HG02840 (cell line): ENCODE measurements at regions not wholly inside any gene's neighbourhood (a gene's known extent, or its start where the extent isn't known, plus 50 kb on each side); places are given as distances from the start of the nearest gene placed in this dataset.

Experiments used
- ATAC-seq: cut with Tn5 transposase; IDR thresholded peaks from one replicate; pipeline ENCODE4 v1.9.1; 2021; ENCODE audit warnings: mild to moderate bottlenecking, moderate library complexity, moderate number of reproducible peaks; ENCODE audit not compliant: unreplicated experiment, low FRiP score

DNA sequence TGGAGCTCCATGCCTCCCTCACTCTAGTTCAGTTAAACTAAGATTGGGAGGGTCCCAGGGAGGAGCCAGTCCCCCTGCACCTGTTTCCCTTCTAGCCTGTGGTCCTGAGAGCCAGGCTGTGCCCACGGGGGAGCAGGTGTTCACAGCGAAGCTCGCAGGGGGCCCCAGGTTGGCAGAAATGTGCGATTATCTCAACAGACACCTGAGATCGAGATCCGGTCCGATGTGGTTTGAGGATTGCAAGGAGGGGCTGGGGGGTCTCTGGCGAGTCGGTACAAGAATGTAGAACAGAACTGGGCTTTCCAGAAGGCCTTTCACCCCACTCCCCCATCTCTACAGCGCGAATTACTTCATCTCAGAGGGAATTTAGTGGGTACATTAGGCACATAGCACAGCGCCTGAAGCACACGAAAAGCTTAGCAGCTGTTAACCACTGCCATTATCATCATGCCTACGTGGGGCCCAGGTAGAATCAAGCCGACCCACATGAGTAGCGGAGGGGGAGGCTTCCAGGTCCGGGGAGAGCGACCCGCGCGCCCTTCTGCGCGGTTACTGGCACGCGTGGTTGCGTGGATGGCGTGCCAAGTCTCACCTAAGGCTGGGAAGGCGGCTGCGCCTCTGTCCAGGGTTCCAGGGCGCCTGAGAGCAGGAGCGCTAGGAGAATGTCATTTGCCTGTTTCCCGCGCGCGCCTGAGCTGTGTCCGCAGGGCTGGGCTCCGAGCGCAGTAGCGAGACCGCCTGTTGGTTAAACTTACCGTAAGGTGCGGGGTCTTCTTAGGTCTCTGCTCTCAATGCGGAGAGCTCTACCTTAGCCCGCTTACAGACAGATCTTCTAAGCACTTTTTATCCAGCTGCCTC lies 1539.5 kb upstream of the TMEM132C start:
- ATAC-seq: no peak

DNA sequence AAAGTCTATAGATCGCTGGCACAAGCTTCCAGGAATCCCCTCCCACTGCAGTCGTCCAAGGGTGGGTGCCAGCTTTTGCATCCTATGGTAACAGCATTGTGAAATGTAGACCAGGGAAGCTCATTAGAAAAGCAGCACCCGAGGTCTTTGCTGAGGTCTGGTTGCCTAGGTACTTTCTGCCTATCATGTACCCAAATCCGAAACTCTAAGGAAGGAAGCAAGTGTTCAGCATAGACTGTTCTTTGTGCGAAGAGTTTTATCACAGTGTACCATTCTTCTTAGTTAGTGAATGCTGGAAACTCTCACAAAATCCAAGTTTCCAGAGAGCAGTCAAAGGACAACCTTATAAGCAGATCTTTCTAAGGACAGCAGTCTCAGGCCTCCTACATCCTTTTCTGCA lies 1532.7 kb upstream of the TMEM132C start:
- no peak for ATAC-seq

DNA sequence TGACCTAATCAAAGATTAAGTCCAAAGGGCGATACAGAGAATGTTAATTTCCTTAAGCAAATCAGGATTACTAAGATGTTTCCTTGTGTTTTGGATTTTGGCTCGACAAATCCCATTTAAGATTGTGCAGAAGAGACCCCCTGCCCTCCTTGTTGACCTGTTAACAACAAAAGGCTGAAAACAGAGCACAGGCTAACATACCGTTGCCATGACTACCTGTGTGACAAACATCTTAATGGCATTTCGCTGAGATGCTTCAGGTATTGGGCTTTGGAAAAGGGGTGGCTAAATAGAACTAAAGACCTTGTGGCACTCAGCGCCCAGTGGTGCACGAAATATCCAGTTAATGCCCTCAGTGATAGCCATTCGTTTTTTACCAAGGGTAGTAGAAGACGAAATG lies 1532.3 kb upstream of the TMEM132C start:
- no peak for ATAC-seq

DNA sequence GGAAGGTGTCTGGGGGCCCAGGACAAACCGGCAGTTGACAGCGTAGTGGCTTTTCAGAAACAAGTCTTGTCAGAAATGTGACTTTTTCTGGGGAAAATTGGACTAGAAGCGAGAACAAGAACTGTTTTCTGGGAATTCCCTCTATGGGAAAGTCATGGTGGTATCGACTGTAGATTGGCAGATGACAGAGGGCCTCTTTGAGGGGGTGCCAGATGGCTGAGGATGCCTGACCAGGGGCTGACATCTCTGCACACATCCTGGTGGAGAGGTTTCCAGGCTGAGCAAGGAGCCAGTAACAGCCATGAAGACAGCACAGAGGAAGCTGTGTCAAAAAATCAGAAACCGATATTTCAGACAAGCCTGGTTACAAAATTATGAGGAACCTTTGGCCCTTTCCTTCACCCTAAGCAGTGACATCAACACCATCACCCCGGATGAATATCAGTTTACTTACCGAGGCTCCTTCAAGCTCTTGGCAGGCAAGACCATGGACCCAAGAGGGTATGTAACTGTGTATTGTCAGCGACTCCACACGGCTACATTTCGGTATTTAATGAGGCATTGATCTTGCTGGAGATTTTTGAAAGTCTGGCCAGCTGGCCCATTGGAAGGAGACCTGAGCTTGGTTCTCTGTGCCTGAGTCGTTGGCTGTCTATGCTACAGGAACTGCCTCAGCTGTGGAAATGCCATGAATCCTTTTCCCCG lies 1525.3 kb upstream of the TMEM132C start:
- no peak for ATAC-seq

DNA sequence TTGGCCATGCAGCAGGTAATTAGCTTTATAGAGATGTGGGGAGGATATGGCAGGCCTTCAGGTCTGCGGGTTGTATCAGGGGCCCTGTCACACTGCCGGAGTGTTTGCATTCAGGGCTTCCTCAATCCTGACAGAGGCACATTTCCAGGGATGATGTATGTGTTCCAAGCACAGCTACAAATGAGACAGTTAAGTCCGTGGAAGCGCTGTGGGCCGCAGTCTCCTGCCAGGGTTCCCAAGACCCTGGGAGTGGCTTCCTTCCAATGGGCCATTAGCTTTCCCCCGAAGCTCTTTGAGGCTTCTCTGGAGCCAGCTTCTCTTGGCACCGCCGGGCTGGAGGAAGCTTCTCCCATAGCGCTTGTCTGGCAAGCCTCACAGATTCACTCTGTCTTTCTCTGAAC lies 1524.7 kb upstream of the TMEM132C start:
- ATAC-seq: no peak

DNA sequence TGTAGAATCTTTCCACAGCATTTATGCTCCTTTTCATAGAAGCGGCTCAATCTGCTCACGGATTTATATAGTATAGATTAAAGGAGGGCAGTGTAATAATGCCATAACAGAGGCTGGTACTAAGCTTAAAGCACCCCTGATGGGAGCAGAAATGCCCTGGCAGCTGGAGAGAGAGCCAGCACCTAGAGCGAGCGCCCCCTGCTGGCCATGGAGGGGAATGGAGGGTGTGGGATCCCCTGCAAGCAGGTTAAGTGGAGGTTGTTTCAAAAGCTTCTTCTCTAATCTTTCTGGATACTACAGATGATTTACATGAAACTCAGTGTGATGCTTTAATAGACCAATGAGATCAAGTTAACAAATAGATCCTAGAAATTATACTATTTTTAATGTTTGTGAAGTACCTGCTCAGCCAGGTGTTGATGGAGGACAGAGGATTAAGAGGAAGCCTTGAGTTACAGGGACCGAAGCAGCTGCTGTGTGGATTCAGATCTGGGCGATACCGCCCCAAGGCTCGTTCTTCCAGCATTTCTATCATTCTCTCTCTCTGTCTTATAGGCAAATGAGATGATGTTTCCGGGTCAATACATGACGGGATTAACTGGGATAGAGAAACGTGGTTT lies 1519.3 kb upstream of the TMEM132C start:
- ATAC-seq: no peak

DNA sequence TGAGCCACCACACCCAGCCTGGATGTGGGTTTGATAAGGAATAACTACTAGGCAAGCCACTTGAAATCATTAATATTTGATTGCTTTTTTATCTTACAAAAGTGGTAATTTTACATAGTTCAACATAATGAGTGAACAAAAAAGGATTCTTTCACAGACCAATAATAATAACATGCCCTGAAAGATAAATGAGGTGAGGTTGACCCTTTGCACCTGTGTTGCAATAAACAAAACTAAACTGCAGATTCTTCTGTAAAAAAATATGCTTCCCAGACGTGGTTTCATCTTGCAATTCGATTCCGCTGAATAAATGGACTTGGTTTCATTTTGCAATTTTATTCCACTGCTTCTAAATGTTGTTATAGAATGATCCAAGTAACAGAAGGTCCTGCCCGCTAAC lies 1514.9 kb upstream of the TMEM132C start:
- no peak for ATAC-seq

DNA sequence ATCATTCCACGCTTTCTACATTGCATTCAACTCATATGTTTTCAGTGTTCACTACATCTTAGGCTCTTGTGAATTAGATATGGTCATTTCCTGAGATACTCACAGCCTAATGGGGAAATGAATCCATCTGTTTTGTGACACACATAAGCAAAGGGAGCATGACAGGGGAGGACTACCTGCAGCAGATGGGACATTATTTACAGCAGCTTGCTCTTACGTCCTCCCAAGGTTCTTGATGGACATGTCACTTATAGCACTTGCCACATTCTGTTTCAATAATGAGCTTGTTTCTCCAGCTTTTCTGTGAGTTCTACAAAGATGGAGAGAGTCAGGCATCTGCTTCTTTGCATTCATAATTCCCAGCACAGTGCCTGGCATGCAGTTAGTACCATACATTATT lies 1509.6 kb upstream of the TMEM132C start:
- no peak for ATAC-seq

DNA sequence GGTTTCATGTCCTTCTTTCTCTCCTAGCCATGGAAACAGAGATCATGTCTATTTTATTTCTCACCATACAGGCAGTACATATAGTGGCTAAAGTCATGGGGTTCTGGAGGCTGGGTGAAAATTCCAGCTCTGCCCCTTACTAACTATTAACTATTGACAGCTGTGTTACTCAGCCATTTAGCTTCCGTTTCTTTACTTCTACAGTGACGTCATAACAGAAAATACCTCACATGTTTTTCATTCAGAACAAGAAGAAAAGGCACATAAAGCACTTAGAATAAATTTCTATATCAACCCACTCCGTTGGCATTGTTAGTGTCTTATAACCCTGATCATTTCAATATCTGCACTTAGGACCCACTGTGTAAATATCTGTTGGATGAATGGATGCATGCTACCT lies 1506.9 kb upstream of the TMEM132C start:
- ATAC-seq: no peak

DNA sequence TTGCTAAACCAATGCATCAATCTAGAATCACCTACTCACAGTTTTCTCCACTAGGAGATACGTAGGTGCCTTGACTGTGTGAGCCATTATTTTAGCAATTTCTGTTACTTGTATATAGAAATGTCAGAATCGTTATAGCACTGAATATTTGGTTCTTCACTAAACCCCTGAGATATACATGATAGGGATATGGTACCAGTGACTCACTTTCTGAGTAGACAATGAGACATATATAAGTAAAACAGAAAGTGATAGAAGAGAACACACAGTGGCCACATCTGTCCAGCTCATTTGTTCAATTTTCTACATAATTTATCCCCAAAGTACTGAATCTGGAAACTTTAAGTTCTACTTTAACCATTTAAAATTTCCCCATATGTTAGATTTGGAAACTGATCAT lies 1505.5 kb upstream of the TMEM132C start:
- no peak for ATAC-seq

DNA sequence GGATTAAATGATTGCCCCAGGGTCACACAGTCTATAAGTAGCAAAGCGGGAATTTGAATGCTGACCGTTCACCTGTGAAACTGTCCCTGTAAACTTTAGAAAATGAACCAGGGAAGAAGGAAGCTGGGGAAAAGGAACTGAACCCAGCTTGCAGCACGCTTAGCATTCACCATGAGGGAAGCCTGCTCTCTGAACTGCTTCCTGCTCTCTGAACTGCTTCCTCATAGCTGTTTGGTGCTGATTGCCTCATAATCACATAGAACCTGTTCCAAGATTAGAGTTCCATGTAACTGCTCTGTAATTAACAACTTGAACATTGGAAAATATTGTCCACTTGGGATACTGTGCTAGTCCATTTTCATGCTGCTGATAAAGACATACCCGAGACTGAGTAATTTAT lies 1504.8 kb upstream of the TMEM132C start:
- no peak for ATAC-seq

DNA sequence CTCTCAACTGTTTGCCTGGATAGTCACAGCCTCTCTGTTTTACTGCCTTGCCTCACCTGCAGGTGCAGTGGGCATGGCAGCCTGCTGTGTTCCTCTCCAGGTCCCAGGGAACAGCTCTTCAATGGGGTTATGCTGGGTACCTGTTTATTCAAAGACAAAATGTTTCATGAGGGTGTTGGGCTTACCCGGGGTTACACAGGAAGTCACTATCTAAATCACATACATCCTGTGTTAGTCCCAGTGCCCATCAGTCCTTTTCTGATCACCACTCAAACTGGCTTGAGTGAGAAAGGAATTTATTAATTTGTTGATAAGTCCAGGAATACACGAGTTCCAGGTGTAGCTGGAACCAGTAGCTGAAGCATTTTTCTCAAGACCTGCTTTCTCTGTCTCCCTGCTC lies 1503.6 kb upstream of the TMEM132C start:
- ATAC-seq: no peak

DNA sequence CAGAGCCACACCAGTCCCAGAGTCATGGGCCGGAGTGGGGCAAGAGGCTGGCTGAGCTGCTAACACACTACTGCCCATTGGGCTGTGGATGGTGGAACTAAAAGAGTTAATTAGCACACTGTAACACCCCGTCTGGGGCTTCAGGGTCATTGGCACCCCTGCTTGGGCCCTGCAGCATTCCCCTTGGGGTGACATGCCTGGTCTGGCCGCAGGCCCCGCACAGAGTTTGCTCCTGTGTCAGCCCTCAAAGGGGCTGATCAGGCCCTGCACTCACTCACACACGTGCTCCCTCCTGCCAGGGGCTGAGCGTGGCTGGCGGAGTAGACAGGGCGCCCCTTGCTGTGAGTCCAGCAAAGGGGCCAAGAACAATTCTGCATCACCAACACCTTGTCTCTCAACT lies 1499.6 kb upstream of the TMEM132C start:
- ATAC-seq: no peak

DNA sequence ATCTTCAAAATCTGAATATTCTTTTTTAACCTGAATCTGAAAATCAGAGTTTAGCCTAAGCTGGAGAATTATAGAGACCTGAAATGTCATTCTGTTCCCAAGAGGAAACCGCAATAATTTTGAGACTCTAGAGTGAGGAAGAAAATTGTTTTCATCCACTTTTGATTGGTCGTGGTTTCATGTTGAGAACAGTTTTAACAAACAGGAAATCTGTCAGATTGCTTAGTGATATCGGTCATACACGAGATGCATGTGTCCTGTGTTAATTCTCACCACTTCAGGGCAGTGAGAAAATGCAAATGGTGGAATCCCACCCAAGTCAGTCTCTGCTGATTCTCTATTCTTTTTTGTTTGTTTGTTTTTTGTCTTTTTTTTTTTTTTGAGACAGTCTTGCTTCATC lies 1498.5 kb upstream of the TMEM132C start:
- ATAC-seq: no peak

DNA sequence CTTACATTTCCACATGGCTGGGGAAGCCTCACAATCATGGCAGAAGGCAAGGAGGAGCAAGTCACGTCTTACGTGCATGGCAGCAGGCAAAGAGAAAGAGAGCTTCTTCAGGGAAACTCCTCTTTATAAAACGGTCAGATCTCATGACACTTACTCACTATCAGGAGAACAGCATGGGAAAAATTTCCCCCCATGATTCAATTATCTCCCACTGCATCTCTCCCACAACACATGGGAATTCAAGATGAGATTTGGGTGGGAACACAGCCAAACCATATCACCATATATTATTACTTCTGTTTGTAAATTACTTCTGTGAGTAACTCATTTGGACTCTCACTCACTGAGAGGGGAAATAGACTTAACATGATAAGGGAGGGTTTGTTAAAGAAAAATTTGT lies 1496.8 kb upstream of the TMEM132C start:
- no peak for ATAC-seq

DNA sequence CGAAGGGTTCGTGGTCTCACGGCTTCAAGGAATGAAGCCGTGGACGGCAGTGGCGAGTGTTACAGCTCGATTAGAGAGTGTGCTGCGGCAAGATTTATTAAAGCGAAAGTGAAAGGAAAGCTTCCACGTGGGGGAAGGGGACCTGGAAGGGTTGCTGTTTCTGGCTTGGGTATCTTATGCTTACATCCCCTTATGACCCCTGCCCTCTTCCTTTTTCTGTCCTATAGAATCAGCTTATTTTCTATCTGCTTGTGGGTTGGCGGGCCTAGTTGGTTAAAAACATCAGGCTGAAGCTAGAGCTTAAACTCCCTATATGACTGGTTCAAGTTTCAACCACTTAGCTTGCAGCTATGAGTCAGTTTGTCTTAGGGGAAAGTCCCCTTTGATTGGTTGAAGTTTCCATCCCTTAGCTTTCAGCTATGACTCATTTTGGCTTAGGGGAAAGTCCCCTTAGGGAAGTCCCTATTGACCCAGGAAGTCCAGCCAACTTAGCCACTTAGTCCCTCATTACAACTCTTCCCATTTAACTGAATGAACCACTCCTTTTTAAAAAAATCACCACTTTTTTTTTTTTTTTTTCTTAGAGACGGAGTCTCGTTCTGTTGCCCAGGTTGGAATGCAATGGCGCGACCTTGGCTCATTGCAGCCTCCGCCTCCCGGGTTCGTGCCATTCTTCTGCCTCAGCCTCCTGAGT lies 1494.7 kb upstream of the TMEM132C start:
- ATAC-seq: peak; percentile 74

DNA sequence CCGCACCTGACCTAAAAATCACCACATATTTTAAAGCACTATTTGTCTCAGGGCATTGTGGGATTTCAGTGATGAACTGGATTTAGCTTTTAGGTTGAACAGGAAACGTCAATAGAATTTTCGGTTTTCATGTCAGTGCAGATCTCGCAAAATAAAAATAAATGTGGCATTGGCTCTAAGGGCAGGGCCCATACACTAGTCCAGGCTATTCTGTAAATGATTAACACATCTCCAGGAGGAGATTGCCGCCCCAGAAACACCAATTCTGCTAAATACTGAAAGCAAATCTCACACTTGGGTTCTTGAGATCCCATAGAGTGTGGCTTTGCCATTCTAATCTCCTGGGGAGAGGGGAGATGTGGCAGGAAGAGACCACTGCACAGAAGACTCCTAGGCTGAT lies 1494.0 kb upstream of the TMEM132C start:
- no peak for ATAC-seq

DNA sequence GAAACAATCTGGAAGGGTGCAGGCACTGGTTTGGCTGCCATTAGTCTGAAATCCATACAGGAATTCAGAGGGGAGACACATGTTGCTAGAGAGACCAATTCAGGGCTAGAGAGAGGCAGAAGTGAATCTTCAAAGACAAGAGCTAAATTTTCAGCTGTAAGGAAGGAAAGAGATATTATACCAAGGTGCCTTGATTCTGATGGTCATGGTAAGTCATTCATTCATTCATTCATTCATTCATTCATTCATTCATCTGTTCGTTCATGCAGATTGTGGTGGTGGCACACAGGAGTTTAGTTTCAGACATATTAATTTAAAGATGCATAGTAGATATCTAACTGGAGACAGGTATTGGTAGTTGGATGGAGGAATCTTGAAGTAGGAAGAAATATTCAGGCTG lies 1493.5 kb upstream of the TMEM132C start:
- no peak for ATAC-seq

DNA sequence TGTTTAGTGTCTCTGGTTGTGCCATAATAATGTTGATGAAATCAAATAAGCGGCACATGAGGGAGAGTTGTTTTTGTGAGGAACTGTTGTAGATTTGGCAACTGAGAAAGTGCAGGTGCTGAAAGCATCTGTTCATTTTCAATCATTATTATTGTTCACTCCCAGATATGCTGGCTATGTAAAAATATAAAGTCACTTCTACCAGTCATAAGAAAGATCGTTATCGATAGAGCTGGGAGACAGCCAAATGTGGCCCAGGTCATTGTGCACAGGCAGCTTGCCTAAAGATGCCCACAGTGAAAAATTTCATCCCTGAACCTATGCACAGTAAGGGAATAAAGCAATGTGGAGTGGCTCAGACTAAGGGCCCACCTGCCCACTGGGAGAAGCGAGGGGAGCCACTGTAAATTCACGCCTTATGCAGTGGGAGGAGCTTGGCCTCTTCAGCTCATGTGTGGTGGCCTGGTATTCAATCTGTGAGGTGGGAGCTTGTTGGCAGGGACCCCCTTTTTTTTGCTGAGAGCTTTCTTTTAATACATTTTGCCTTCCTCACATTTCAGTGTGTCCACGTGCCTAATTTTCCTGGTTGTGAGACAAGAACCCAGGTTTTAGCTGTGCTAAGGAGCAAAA lies 1490.8 kb upstream of the TMEM132C start:
- ATAC-seq: no peak

DNA sequence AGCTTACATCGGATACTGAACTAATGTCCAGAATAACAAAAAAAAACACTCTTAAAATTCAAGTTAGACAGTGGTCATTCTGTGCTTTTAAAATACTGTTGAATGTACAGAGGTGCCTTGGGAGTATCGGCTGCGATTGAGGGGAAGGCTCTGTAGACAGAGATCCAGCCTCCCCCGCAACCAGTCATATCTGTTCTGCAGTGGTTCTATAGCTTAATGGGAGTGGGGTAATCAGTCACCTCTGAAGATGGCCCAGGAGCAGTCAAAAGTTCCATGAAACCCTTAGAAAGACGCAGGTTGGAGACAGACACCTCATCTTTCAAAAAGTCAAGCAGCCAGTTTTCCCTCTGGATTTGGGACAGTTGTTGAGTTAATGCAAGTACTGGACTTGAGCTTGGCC lies 1486.6 kb upstream of the TMEM132C start:
- no peak for ATAC-seq

DNA sequence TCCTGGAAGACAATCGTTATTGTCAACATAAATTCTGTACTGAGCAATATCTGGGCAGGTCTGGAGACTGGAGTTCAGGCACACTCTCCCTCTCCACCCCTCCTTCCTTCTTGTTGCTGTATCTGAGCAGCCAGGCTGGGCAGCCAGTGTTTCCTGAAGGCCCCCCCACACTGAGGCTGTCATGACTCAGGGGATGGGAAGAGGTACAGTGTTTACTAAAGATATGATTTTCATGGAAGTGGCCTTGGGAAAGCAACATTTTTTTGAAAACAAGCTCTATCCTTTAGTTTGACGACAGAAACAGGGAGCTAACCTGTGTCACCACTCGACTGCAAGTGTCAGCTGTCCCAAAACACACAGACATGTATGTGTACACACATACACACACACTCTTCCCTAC lies 1485.4 kb upstream of the TMEM132C start:
- ATAC-seq: no peak
